ENCODE measurements at regions not wholly inside any gene's neighbourhood (a gene's known extent, or its start where the extent isn't known, plus 50 kb on each side); places are given as distances from the start of the nearest gene placed in this dataset.

DNA sequence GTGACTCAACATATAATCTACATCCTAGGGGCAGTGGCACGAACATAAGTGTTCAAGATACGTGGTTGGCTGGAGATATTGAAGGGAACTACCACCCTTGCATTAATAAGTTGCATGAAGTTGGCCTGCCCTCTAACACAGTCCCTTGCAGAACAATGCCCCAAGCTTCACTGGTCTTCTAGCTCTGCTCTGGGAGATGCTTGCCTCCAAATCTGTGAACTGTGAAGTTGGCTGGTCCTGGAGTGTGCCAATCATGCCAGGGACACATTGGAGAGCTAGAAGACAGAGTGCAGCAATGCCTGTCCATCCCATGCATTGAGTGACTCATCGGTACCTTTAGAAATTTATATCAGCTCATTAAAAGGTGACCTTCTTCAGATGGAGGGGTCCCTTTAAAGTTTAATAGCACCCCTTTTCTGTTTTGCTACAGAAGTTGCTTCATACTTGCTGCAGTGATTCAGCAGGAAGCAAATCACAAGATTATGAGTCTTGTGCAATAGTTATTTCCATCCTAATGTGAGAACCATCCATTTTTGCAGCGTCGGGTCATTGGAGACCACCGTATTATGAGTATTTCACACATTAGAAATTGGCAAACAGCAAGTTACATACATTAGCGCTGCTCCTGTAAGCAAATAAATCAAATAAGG, 55.2 kb upstream of the KAZN start:
- H3K4me3 ChIP-seq (replicated peaks; ENCODE audit: low read depth, low read length): no peak overlapping the region
- TF ChIP-seq, protein P1, sequence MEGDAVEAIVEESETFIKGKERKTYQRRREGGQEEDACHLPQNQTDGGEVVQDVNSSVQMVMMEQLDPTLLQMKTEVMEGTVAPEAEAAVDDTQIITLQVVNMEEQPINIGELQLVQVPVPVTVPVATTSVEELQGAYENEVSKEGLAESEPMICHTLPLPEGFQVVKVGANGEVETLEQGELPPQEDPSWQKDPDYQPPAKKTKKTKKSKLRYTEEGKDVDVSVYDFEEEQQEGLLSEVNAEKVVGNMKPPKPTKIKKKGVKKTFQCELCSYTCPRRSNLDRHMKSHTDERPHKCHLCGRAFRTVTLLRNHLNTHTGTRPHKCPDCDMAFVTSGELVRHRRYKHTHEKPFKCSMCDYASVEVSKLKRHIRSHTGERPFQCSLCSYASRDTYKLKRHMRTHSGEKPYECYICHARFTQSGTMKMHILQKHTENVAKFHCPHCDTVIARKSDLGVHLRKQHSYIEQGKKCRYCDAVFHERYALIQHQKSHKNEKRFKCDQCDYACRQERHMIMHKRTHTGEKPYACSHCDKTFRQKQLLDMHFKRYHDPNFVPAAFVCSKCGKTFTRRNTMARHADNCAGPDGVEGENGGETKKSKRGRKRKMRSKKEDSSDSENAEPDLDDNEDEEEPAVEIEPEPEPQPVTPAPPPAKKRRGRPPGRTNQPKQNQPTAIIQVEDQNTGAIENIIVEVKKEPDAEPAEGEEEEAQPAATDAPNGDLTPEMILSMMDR (IDR thresholded peaks at IDR 0.05; ENCODE audit: low read length, missing control alignments): no peak
- DNase-seq (ENCODE audit: low read depth): peak; percentile 60

DNA sequence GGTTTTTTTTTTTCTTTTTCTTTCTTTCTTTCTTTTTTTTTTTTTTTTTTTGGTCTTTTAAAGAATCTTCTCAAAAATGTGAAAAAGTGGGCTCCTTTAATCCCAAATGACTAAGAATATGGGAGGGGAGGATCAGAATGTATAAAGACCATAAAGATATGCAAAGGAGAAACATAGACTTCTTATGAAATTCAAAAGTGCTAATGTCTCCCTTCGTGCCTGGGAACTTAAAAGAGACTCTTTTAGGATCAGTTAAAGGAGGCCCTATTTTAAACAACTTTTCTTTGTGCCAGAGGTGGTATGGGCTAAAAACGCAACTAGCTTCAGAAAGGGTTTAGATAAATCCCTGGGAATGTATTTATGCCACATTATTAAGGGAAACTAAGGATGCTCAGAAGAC, 54.2 kb upstream of the KAZN start:
- no peak for DNase-seq (ENCODE audit: low read depth)
- TF ChIP-seq, protein P1 (IDR thresholded peaks at IDR 0.05; ENCODE audit: low read length, missing control alignments): no peak
- no peak overlapping the region for H3K4me3 ChIP-seq (replicated peaks; ENCODE audit: low read depth, low read length)

DNA sequence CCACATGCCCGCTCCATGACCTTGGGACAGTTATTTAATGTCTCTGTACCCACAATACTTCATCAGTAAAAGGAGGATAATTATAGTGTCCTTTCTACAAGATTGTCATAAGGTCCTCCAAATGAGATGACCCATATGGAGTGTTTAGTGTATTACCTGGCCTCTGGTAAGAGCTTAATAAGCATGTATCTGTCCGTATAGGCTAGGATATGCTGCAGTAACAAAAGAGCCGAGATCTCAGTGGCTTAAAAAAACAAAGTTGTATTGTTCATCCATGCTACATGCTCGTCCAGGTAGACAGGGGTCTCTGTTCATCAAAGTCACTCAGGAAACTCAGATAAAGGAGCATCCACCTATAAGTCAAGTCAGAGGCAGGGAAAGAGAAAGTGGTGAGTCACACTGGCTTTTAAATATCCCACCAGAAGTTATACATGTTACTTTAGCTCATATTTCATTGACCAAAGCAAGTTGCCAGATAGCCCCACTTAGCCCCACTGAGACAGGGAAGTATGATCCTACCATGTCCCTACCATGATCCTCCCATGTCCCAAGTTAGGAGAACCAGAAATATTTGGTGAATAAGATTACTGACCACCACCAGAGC, 53.0 kb upstream of the KAZN start:
- TF ChIP-seq, protein P1 (IDR thresholded peaks at IDR 0.05; ENCODE audit: low read length, missing control alignments): no peak
- H3K4me3 ChIP-seq (replicated peaks; ENCODE audit: low read depth, low read length): no peak overlapping the region
- DNase-seq (ENCODE audit: low read depth): no peak

DNA sequence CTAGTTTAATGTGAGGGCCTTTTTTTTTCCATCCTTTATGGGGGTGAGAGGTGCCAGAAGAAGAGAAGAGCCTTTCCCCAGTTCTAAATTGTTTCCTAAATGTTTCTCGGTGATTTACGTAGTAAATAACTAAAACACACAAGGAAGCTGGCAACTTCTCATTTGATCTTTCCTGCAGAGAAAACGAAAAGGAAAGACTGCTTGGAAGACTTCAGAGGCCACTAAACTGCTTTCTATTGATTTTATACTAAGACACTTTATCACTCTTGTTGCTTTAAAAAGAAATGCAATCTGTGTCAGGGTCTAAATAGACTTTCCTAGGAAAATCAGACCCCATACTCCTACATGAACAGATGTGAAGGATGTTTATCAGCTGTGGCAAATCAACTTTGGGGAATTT, 52.1 kb upstream of the KAZN start:
- DNase-seq (ENCODE audit: low read depth): no peak
- TF ChIP-seq, protein P1 (IDR thresholded peaks at IDR 0.05; ENCODE audit: low read length, missing control alignments): no peak
- no peak overlapping the region for H3K4me3 ChIP-seq (replicated peaks; ENCODE audit: low read depth, low read length)
